ENCODE measurements at regions not wholly inside any gene's neighbourhood (a gene's known extent, or its start where the extent isn't known, plus 50 kb on each side); places are given as distances from the start of the nearest gene placed in this dataset.

GRCh38 chr9:88713010-88713409 is 178.0 kb downstream of the NXNL2 start (continued):
- TF ChIP-seq CHD7 (IDR thresholded peaks at IDR 0.05; ENCODE audit: insufficient replicate concordance, low read length) (no peak), HDAC6 (IDR thresholded peaks at IDR 0.05; ENCODE audit: low read depth, low read length) (no peak), CREB1 (IDR thresholded peaks at IDR 0.05) (no peak), CEBPB (IDR thresholded peaks at IDR 0.05; ENCODE audit: low read depth, low read length) (no peak)

All from H1 (cell line).